Peyer's patch (tissue), 4 donors: ENCODE measurements at regions not wholly inside any gene's neighbourhood (a gene's known extent, or its start where the extent isn't known, plus 50 kb on each side); places are given as distances from the start of the nearest gene placed in this dataset.
"Not testable (repeated sequence)": the region's sequence is repeated elsewhere in the genome, so short reads cannot be mapped to it uniquely, and the experiment has no call there.

Experiments
- DNase-seq, 3 donors: peaks; one replicate each; pipeline ENCODE4 v3.0.0-alpha.2; 2017 to 2019
- H3K27ac ChIP-seq, 4 donors: fragments of 200-600 bp; sonication (generic); one replicate each; pipeline ENCODE4 v1.5.1; 2016 to 2019
- H3K27me3 ChIP-seq, 2 donors: fragments of 200-600 bp; sonication (generic); one replicate each; pipeline ENCODE4 v1.5.1; 2019
- H3K36me3 ChIP-seq, 3 donors: fragments of 200-600 bp; sonication (generic); one replicate each; pipeline ENCODE4 v1.5.1; 2016 to 2019
- H3K4me1 ChIP-seq, 4 donors: fragments of 200-600 bp; sonication (generic); one replicate each; pipeline ENCODE4 v1.5.1; 2016 to 2019
- H3K4me3 ChIP-seq, 4 donors: fragments of 200-600 bp; sonication (generic); 1 replicate in 3 of 4; 2 replicates in 1 of 4; pipeline ENCODE4 v1.5.1; 2016 to 2019; ENCODE audit warnings: mild to moderate bottlenecking in 1 of 4
- H3K9me3 ChIP-seq, 4 donors: fragments of 200-600 bp; sonication (generic); one replicate each; pipeline ENCODE4 v1.5.1; 2016 to 2019; ENCODE audit warnings: mild to moderate bottlenecking in 1 of 4
- CTCF ChIP-seq, 6 experiments: fragments of 450-650 bp in 4 of 6; fragments of 200-600 bp in 2 of 6; sonication (generic) in 1 of 6; IDR thresholded peaks; one replicate each; pipeline ENCODE4 v1.5.1; 2017 to 2019; ENCODE audit warnings: antibody characterized with exemption in 6 of 6, mild to moderate bottlenecking in 3 of 6, moderate library complexity in 1 of 6
- POLR2A ChIP-seq, 2 donors: fragments of 450-650 bp; IDR thresholded peaks; one replicate each; pipeline ENCODE4 v1.5.1; 2017; ENCODE audit warnings: antibody characterized with exemption in 2 of 2, mild to moderate bottlenecking in 2 of 2, moderate library complexity in 2 of 2

GRCh38 chr3:148510116-148510515, 187.6 kb upstream of the AGTR1 start:
- Histone ChIP-seq H3K36me3 (no peaks in the 10 kb centered on the region), H3K27me3 (no peaks in the 10 kb centered on the region), H3K27ac (no peak overlapping the region), H3K9me3 (no peaks in the 10 kb centered on the region), H3K4me1 (no peaks in the 10 kb centered on the region), H3K4me3 (no peak overlapping the region)
- no peak for DNase-seq
- TF ChIP-seq POLR2A (IDR thresholded peaks at IDR 0.05) (no peak), CTCF (IDR thresholded peaks at IDR 0.05) (no peak)

DNA sequence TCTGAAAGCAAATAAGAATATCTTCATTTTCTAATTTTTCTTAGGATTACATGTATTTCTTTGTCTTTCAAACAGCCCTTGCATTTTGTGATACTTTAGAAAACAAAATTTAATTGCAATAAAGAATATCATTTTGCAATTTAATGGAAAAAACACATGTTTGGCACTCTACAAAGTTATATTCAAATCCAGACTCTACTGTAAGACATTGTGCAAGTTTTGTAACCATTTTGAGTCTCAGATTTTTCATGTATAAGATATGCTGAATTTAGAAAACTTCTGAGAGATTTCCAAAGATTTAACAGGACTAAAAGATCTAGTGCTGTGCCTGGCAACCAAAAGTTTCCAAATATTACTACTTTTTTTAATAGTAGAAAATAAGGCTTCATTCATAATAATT, 187.1 kb upstream of the AGTR1 start:
- no peak overlapping the region for H3K4me3 ChIP-seq

GRCh38 chr3:148512648-148513047, 185.1 kb upstream of the AGTR1 start:
- Histone ChIP-seq H3K27ac (no peak overlapping the region), H3K4me3 (no peak overlapping the region), H3K36me3 (no peaks in the 10 kb centered on the region), H3K27me3 (no peaks in the 10 kb centered on the region), H3K9me3 (no peaks in the 10 kb centered on the region), H3K4me1 (no peaks in the 10 kb centered on the region)
- no peak for TF ChIP-seq CTCF (IDR thresholded peaks at IDR 0.05)
- TF ChIP-seq POLR2A (IDR thresholded peaks at IDR 0.05), result no peak
- DNase-seq, result no peak

More for the DNA sequence above, 187.1 kb upstream of the AGTR1 start:
- Histone ChIP-seq H3K9me3 (no peaks in the 10 kb centered on the region), H3K27me3 (no peaks in the 10 kb centered on the region), H3K27ac (no peak overlapping the region), H3K4me1 (no peaks in the 10 kb centered on the region), H3K36me3 (no peaks in the 10 kb centered on the region)
- TF ChIP-seq POLR2A (IDR thresholded peaks at IDR 0.05), result no peak
- no peak for TF ChIP-seq CTCF (IDR thresholded peaks at IDR 0.05)
- DNase-seq, result no peak

DNA sequence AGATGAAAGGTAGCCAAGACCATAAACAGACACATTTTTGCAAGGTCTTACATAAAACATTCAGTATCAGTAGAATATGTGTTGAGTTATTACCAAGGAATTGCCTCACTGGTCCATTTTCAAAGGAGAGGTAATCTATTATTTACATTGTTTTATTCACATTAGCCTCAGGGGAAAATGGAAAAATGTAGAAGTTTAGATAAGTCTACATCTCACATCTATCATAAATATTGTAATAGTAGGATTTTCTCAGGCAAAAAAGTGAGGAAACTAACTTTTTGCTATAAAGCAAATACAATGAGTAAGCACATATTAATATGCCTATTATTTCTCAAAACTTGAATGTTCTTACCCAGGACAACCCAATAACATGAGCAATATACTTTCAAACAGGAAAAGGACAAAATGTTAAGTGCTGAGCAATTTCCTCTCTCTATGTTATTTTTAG, 184.6 kb upstream of the AGTR1 start:
- Histone ChIP-seq H3K36me3 (no peaks in the 10 kb centered on the region), H3K9me3 (no peaks in the 10 kb centered on the region), H3K4me3 (no peak overlapping the region), H3K27me3 (no peaks in the 10 kb centered on the region), H3K4me1 (no peaks in the 10 kb centered on the region), H3K27ac (no peak overlapping the region)
- DNase-seq, result no peak
- TF ChIP-seq CTCF (IDR thresholded peaks at IDR 0.05) (no peak), POLR2A (IDR thresholded peaks at IDR 0.05) (no peak)

DNA sequence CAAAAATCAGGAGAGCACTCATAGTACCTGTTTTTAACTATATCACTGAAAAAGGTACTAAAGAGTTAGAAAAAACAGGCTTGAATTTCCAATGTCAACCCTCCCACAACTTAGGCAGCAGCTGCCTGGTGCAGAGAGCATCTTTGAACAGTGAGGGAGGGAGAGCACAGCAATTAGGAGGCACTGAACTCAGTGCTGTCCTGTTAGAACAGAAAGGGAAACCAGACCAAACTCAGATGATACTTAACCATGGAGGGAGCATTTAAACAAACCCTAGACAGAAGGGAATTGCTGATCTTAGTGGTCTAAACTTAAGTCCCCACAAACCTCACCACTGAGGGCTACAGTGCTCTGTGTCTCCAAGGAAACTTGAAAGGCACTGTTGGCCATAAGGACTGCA, 179.2 kb upstream of the AGTR1 start:
- no peaks in the 10 kb centered on the region for H3K9me3 ChIP-seq
- no peak overlapping the region for H3K27ac ChIP-seq
- no peak overlapping the region for H3K4me3 ChIP-seq
- no peak for DNase-seq
- TF ChIP-seq CTCF (IDR thresholded peaks at IDR 0.05), result no peak
- no peak for TF ChIP-seq POLR2A (IDR thresholded peaks at IDR 0.05)
- H3K36me3 ChIP-seq, result no peaks in the 10 kb centered on the region
- no peaks in the 10 kb centered on the region for H3K27me3 ChIP-seq
- no peaks in the 10 kb centered on the region for H3K4me1 ChIP-seq

- not testable (repeated sequence) for H3K4me1 ChIP-seq, H3K4me3 ChIP-seq, H3K27ac ChIP-seq, H3K36me3 ChIP-seq, H3K9me3 ChIP-seq, DNase-seq, H3K27me3 ChIP-seq
Observed at GRCh38 chr3:148525621-148526020, 172.1 kb upstream of the AGTR1 start.
